ENCODE measurements at regions not wholly inside any gene's neighbourhood (a gene's known extent, or its start where the extent isn't known, plus 50 kb on each side); places are given as distances from the start of the nearest gene placed in this dataset.

DNA sequence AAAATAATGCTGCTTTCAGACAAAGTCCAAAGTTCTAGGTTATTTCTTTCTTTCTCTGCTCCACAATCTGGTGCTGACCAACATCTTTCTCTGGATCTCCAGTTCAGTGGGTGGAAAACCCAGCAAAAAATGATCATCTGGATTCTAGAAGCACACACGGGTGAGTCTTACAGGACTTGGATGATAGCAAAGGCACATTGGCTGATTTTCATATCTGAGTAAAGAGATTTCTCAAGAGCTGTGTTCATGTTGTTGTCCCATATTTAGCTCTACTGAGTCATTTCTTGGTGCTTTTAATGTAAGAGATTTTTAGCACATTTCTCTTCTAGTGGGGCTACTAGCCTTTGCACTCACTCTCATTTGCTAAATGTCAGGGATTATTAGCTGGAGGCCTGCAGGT is 336.7 kb downstream of the GALC start:
- no peak for TF ChIP-seq CTCF (IDR thresholded peaks at IDR 0.05; ENCODE audit: low read depth, low read length, poor library complexity, severe bottlenecking)
- TF ChIP-seq EZH2phosphoT487 (IDR thresholded peaks at IDR 0.05; ENCODE audit: borderline replicate concordance, low read length): no peak
